GM20431 (cell line): ENCODE measurements at regions not wholly inside any gene's neighbourhood (a gene's known extent, or its start where the extent isn't known, plus 50 kb on each side); places are given as distances from the start of the nearest gene placed in this dataset.
"Not testable (repeated sequence)": the region's sequence is repeated elsewhere in the genome, so short reads cannot be mapped to it uniquely, and the experiment has no call there.

Experiments
- in situ Hi-C: fragments of 300-500 bp; cut with MseI, MboI; formaldehyde crosslinking; loops from one replicate; pipeline ENCODE4 v1.15.0; 2020; ENCODE audit warnings: low sequenced_read_pairs; ENCODE audit not compliant: unreplicated experiment

GRCh38 chr11:96960926-96961325 lies 571.1 kb downstream of the JRKL start:
- in situ Hi-C loops = no loop called here

DNA sequence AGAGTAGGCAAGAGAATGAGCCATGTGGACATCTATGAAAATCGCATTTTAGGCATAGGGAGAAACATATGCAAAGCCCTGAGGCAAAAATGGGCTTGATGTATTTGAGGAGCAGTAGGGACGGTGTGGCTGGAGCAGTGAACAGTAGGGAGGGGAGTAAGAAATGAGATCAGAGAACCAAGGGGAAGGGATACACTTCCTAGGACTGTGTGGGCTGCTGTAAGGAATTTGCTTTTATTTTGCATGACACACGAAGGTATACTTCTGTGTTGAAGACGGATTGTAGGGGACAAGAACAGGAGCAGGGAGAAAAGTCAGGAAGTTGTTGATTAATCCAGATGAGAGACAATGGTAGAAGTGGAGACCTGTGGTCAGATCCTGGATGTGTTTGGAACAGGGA lies 572.1 kb downstream of the JRKL start:
- in situ Hi-C loops = no loop called here

GRCh38 chr11:96963375-96963774 lies 573.6 kb downstream of the JRKL start:
- in situ Hi-C loops = no loop called here

GRCh38 chr11:96964661-96965060 lies 574.8 kb downstream of the JRKL start:
- in situ Hi-C loops = no loop called here

GRCh38 chr11:96967616-96968015 lies 577.8 kb downstream of the JRKL start:
- in situ Hi-C loops = no loop called here

GRCh38 chr11:96969251-96969650 lies 579.4 kb downstream of the JRKL start:
- in situ Hi-C loops = no loop called here

DNA sequence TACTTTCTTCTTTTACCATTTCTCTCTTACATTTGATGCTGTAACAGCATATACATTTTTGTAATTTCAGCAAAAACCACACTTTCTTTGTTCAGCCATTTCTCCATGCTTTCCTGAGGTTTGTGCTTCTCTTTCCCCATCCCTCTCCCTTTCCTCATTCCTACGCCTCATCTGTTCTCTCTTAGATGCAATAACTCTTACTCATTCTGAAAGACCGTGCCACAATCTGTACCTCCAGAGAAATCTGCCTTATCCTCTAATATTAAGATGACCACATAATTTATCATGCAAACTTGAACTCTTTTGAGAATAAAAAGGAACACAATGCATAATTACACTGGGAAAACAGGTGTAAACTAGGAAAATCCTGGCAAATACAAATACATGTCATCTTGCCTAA lies 588.9 kb downstream of the JRKL start:
- in situ Hi-C loops = no loop called here

- in situ Hi-C loops = no loop called here
Observed at GRCh38 chr11:96986516-96986915, 596.7 kb downstream of the JRKL start.

DNA sequence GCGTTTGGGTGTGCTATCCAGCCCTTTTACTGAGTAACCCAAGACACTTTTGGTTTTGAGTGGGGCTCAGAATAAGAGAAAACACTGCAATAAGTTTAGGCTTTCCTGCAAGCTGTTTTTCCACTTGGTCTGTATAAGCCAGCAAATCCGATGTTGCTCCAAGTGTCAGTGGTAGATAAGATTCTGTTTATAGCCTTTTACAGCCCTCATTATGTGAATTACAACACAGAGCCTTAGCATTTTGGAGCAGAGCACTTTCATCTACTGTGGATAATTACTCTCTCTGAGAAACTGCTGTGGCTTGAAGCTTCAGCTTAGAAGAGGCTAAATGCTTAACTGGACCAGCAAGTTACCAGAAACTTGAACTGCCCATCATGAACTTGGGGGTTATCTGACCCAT lies 601.1 kb downstream of the JRKL start:
- in situ Hi-C loops = no loop called here

DNA sequence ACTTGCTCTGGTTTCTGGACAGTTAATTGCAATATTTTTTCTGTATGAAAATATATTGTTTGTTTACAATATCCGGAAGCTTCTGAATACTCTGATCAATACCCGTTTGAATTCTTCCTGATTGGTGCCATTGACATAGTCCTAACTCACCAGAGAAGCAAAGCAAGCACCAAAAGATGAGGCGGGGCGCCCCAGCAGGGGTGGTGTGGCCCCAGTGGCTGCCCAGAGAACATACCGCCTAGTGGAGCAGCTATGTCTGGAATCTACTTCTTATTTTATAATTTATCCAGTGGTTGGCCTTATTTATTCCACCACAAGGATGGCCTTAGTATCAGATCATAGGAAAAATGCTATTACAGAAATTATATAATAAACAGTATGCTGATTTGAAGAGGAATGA lies 610.7 kb downstream of the JRKL start:
- in situ Hi-C loops = no loop called here

GRCh38 chr11:97007283-97007682 lies 617.5 kb downstream of the JRKL start:
- in situ Hi-C loops = no loop called here

- in situ Hi-C loops = no loop called here
Observed at GRCh38 chr11:97009613-97010012, 619.8 kb downstream of the JRKL start.

DNA sequence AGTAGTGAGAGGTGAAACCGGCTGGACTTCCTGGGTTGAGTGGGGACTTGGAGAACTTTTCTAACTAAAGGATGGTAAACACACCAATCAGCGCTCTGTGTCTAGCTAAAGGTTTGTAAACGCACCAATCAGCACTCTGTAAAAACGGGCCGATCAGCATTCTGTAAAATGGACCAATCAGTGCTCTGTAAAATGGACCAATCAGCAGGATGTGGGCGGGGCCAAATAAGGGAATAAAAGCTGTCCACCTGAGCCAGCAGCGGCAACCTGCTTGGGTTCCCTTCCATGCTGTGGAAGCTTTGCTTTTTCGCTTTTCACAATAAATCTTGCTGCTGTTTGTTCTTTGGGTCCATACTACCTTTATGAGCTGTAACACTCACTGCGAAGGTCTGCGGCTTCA lies 621.2 kb downstream of the JRKL start:
- in situ Hi-C loops = not testable (repeated sequence)

GRCh38 chr11:97015327-97015726 lies 625.5 kb downstream of the JRKL start:
- in situ Hi-C loops = no loop called here

DNA sequence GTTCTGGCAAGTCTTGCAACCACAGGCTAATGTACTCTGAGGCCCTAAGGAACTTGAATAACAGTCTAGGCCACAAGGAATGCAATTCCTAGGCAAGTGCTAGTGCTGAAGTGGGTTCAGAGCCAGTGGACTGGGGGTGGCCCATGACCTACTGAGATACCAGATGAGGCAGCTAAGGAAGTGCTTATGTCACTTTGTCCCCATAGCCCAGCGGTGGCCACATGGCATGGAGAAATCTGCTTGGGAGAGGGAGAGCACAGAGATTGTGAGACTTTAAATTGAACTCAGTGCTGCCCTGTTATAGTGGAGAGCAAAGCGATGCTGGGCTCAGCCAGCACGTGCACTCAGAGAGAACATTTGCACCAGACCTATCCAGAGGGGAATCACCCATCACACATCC lies 629.5 kb downstream of the JRKL start:
- in situ Hi-C loops = no loop called here

GRCh38 chr11:97019754-97020153 lies 629.9 kb downstream of the JRKL start:
- in situ Hi-C loops = no loop called here

DNA sequence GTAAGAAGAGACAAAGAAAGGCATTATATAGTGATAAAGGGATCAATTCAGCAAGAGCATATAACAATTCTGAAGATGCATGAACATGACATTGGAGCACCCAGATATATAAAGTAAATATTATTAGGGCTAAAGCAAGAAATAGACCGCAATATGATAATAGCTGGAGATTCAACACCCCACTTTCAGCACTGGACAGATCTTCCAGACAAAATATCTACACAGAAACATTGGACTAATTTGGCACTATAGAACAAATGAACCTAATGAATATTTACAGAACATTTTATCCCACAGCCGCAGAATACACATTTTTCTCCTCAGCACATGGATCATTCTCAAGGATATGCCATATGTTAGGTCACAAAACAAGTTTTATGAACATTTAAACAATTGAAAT lies 633.1 kb downstream of the JRKL start:
- in situ Hi-C loops = no loop called here

DNA sequence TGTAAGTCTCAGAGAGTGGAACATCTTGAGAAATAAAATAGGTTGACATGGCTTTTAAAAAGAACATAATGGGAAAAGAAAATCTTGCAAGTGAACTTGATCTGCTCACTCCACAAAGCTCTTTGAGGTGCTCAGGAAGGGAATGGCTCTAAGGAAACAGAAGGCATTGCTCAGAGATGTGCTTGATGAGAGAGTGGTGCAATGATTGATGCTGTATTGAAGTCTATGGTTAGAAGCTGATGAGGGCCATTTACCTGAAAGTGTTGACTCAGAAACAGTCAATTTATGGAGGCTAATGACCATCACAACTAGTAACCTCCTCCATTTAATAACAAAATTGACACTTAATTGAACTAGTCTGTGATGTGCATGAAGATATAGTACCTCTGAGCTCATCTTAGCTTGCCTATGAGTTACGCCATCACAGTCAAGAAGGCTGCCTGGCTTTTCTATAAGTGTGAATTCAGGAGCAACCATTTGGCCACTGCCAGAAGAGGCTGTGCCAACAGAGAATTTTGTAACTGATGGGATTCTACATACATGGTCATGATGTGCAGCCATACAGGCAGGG lies 639.1 kb downstream of the JRKL start:
- in situ Hi-C loops = no loop called here

DNA sequence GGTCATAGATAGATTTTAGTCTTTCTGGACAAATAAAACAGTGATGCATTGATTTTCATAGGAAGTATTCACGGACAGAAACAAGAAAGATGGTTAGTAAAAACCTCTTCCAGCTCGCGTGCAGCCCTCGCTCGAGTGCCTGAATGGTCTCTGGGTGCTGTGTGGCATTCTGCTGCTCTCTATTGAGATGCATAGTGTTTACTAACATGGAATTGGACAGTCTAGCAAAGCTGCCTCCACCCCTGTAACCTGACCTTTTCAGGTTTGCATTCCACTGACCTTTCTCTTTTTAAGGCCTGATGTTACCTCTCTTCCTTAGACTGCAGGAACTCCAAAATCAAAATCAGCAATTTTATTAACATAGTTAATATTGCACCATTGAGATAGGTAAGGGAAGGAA lies 643.4 kb downstream of the JRKL start:
- in situ Hi-C loops = no loop called here

DNA sequence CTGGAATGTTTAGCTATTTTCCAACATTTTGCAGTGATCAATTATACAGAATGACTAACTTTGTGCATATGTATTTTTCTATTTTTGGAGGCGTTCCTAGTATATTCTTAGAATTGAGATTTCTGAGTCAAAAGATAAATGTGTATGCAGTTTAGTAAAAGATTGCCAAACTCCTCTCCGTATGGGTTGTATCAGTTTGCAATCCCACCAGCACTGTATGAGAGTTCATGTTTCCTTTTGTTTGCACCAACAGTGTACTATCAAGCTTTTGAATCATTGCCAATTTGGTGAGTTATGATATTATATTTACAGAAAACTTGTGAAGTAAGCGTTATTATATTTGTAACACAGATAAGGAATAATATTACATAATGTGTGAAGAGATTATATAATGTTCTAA lies 658.7 kb downstream of the JRKL start:
- in situ Hi-C loops = no loop called here

DNA sequence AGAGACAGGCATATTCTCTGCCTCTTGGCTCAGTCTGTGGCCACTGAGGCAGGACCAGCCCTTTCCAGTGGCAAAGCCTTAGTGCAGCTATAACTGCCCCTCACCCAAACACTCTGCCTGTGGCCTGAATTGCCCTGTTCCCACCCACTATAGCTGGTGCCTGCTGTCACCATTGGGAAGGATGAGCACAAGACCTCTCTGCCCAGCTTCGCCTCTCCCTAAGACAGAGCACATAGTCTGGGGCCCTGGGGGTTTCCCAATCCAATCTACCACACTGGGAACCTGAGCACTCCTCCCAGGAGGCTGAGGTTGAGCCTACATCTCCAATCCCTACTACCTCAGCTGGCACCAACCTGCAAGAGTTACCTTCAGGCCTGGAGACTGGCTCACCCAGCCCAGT lies 670.4 kb downstream of the JRKL start:
- in situ Hi-C loops = no loop called here

GRCh38 chr11:97069160-97069559 lies 679.3 kb downstream of the JRKL start:
- in situ Hi-C loops = no loop called here

GRCh38 chr11:97072420-97072819 lies 682.6 kb downstream of the JRKL start:
- in situ Hi-C loops = no loop called here
